HG02885 (cell line): ENCODE measurements at regions not wholly inside any gene's neighbourhood (a gene's known extent, or its start where the extent isn't known, plus 50 kb on each side); places are given as distances from the start of the nearest gene placed in this dataset.

Experiments used
- ATAC-seq: cut with Tn5 transposase; IDR thresholded peaks from one replicate; pipeline ENCODE4 v1.9.1; 2021; ENCODE audit warnings: mild to moderate bottlenecking; ENCODE audit not compliant: unreplicated experiment, poor library complexity

DNA sequence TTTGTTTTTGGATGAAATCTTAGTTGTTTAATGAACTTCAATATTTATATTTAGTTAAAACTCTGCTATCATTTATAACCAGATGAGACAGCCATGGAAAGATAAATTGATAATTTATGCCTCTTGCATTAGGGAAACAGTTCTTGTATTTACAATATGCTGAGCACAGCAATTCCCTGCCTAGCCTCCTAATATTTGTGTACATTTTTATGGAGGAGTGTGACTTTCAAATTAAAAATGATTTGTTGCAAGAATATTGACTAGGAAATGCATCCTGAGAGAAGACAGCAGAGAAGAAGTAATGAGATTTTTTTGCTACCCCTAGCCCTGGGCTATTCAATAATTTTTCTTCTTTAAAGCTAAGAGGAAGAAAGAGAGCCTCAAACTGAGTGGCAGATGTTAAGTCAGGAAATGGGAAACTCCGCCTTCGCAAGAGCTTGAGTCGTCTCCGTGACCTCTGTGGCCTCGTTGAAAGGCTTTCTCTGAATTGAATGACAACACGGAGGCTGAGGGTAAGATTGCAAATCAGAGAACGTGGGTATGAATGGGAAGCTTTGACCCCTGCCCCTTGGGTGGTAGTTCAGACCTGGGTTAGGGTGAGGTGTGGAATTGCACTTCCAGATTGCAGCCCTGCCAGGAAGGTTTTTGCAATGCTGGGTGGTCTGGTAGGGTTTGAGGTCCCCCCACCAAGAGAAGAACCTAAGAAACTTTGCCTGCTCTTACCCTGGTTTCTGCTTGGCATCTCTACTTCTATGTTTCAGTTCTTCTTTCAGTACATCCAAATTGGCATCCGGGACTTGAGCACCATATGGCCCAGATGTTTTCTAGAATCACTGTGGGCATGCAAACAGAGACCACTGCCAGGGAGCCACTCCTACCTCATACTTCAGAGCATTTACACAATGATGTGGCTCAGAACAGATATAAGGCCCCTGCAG lies 210.3 kb upstream of the RBMS1 start:
- ATAC-seq: peak; percentile 78

DNA sequence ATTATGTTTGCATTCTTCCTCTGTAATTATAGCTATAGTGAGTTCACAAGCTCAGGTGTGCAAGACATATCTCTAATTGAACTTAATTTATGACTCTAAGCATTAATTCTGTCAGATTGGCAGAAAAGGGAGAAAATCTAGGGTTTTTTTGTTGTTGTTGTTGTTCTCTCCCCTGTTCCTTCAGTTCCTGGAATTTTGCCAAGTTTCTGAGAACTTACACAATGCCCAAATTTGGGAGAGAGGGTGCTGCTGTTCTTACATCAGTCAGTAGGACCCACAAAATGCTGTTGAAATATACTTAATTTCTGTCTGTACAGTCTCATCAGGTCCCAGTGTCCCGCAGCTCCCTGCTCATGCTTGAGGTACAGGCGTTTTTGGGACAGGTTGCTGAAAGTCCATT lies 221.8 kb upstream of the RBMS1 start:
- no peak for ATAC-seq

DNA sequence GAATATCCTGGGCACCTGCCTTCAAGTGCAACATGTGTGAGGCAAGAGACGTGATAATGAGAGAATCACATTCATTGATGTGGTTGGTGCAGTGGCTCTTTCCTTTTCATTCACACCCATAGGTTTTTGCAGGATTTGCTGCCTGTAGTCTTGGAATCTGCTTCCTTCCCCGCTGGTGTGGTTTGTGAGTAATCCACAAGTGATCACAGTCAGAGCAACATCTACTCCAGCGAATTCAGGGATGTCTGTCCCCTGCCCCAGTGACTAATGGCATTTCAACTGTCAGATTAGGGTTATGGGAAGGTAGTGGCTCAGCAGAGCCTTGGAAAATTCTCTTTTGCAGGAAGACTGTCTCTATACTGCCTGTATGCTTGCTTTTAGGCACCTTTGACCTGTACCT lies 225.5 kb upstream of the RBMS1 start:
- ATAC-seq: no peak

DNA sequence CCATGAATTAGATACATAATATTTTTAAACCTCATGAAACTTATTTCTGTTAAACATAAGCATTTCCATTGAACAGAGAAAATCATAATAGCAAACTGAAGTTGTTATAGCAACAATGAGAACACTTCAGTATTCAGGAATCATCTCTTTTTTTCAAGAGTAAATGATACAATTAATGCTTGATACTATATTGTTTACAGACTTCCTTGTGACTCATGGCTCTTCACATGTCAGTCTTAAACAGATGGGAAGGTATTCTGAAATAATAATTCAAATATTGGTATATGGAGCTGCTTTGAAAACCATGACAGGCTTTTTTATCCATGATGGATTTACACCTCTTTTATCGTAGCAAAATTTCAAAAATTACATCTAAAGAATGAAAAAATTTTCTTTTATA lies 226.5 kb upstream of the RBMS1 start:
- ATAC-seq: no peak

DNA sequence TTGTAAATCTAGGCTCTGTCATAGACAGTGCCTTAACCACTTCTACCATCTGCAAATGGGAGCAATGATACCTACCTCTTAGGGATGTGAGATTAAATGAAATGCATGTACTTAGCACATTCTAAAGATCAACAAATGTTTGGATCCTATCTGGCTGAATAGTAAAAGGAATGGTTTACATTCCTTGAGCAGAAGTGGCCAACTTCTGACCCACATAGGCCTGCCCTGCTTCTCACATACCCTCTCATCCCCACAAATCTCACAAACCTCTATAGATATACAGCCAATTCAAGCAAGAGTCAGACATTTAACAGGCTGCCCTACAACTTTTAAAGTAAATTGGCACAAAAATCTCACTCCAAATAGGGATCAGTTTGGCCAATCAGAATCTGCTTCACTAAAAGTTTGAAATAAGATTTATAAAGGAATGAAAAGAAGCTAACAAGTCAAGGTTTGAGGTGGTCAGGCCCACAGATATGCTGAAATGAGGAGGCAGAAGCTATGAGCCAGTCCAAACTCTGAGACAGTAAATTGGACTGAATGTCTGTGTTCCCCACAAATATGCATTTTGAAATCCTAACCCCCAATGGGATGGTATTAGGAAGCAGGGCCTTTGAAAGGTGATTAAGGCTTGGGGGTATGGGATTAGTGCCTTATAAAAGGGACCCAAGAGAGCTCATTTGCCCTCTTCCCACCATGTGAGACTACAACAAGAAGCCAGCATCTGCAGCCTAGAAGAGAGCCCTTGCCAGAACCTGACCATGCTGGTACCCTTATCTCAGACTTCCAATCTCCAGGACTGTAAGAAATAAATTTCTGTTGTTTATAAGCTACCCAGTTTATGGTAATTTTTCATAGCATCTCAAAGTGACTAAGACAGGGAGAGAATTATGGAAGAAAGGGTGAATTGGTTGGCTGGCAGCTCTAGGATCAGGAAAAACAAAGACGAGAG lies 227.8 kb upstream of the RBMS1 start:
- ATAC-seq: no peak

DNA sequence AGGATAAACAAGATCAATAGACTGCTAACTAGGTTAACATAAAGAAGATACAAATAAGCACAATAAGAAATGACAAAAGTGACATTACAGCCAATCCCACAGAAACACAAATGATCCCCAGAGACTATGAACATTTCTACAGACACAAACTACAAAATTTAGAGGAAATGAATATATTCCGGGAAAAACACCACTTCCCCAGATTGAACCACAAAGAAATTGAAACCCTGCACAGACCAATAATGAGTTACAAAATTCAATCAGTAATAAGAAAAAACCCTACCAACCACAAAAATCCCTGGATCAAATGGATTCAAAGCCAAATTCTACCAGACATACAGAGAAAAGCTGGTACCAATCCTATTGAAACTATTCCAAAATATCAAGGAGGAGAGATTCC lies 232.4 kb upstream of the RBMS1 start:
- ATAC-seq: no peak

DNA sequence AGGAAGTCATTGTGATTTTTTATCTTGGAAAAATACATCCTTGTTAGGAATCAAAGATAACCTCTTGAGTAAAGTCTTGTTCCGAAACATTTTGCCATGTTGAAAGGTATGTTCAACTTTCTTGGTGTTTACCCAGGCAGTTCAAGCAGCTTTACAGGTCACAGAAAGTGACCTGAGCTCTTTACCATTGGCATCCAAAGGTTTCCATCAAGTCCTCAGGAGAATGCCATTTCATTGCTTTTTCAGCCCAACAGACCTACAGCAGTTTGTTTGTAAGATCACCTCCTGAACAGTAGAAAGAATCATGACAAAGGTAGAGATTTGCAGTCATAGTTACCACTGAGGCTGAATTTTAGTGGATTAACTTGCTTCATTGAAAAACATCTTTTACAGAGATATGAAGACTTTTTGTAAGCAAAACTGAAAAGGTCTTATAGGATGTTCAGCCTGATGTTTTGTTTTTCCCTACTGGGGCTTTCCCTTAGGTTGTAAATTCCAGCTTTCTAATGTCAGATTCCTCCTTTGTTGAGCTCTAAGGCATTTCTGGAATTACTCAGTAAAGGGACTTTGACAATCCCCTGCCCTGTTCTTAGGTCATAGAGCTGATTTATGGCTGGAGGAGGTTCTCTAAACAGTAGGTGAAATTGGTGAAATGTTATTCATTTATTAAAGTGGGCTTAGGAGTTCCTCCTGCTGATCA lies 236.8 kb upstream of the RBMS1 start:
- no peak for ATAC-seq

DNA sequence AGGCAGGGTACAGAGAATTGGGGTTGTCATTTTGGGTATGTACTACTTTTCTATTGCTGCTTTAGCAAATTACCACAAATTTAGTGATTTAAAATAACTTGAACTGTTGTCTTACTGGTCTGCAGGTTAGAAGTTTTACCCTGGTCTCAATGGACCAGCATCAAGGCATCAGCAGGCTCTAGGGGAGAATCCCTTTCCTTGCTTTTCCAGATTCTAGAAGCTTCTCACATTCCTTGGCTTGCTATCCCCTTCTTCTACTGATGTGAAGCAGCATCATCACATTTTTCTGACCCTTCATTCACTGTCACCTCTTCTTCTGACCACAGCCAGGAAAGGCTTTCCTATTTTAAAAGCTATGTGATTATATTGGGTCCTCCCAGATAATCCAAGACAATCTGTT lies 237.8 kb upstream of the RBMS1 start:
- no peak for ATAC-seq

DNA sequence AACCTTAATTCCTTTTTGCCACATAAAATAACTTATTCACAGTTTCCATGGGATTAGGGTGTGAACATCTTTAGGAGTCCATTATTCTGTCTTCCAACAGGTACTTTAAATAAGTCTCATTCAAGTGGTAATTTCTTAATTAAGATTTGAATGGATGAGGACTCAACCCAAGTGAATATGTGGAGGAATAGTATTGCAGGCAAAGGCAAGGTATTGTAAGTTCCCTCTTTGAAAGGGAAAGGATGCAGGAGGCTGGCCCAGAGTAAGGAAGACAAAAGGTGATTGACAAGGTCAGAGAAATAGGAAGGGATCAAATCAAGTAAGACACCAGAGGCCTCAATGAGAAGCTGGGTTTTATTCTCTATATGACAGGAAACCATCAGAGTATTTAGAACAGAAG lies 238.2 kb upstream of the RBMS1 start:
- ATAC-seq: no peak

DNA sequence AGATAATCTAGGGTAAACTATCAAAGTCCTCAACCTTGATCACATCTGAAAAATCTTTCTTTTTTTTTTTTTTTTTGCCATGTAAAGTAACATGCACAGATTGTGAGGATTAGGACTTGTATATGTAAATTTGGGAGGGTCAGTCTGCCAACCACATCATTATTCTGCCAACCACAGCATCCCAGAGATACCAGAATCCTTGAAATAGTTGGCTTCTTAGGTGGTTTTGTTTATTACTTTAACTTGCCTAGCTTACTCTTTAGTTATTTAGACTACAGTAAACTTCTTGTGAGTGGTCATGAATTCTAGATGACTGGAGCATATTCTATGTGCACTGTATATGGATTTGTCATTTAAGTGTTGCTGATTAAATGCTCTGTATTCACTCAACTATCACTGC lies 242.1 kb upstream of the RBMS1 start:
- no peak for ATAC-seq

DNA sequence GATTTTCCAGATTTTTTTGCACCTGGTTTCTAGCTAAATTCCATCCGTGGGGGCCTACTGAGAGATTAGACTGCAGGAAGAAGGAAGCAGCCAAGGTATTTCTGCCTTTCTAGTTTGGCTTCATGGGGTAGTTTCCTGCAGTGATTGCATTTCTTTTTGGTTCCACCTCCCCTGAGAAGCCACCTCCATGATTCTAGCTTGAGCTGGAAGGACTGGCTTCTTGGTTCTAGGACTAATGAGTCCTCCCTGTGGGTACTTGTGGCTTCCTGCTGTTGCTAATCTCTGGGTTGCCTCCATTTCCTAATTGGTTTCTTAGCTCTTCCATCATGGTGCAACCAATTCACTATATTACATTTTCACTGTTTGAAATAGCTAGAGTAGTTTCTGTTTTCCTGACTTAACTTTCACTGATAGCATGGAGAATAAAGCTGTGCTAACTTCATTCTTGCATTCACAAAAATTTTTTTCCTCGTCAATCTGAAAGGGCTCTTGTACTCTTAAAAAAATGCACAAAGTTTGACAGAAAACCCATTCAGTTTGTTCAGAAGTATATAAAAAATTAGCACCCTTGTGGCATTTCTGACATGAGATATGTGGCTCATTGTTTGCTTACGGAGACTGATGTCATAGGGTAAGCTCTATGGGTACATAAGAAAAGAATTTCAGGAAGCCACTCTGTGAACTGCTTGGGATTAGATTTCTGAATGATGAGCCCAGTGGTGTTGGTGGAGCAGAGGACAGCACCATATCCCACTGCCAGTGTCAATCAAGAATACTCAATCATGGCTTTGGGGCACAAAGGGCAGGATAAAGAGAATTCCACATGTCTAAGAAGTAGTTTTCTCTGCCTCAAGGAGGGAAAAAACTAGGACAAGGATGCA lies 242.8 kb upstream of the RBMS1 start:
- no peak for ATAC-seq

DNA sequence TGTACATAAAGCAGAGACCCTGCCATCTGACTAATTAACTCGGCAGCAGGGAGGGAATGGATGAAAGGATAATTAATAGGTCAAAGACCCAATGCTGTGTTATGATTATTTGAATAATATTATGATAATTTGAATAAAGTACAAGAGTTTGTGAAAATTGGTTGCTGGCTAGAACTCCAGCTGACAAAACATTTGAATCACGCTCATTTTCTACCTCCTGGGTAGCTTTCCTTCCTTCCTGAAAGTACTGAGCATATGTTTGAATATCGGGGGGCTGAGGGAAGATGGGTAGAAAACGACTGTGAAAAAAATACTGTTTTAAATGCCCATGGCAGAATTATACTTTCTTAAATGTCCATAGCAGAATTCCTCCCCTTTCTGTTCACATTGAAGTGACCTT lies 243.6 kb upstream of the RBMS1 start:
- ATAC-seq: no peak

DNA sequence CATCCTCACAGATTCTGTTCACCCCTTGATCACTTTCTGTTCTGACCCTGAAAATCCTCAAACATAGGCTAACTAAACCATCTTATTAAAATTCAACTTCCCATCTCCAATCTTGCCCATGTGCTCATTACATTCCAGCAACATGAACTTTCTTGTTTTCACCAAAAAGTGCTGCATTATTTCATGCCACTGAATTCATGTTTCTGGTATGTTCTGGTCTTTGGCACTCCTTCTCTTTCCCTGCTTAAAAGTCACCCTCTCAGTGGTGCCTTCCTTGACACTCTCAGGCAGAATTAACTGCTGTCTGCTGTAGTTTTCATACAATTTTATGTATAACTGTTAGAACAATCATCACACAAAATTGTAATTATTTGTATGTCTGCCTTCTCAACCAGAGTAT lies 247.7 kb upstream of the RBMS1 start:
- no peak for ATAC-seq

DNA sequence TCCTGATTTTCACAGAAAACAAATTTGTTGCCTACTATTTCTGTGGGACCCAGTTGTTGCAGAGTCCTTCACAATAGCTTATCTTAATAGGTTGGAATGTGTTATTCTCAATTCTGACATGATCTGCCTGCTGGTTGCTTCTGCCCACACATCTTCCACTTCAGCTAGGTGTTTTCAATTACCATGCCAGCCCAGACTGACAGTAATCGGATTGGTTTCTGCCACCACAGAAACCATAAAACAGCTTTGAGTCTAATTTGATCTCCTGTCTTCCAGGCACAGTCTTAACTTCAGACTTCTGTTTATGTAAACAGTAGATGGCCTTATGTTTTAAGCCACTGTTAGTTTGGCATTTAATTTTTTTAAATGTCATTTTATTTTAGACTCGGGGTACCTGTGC lies 248.2 kb upstream of the RBMS1 start:
- ATAC-seq: no peak

DNA sequence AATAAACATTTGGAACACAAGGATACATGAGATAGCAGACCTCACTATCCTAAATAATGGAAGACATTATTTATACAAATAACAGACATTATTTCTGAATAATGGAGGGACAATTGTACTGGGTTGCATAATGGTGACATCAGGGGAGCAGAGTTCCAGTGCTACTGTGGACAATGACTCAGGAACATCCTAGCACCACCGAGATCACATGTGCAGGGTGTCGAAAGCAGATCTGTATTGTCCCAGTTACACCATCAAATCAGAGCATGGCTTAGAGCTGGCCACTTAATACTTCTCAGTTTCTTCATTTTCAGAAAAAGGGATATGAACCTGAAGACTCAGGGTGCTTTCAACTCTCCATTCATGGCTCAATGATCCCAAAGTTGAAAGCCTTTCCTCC lies 249.1 kb upstream of the RBMS1 start:
- no peak for ATAC-seq

DNA sequence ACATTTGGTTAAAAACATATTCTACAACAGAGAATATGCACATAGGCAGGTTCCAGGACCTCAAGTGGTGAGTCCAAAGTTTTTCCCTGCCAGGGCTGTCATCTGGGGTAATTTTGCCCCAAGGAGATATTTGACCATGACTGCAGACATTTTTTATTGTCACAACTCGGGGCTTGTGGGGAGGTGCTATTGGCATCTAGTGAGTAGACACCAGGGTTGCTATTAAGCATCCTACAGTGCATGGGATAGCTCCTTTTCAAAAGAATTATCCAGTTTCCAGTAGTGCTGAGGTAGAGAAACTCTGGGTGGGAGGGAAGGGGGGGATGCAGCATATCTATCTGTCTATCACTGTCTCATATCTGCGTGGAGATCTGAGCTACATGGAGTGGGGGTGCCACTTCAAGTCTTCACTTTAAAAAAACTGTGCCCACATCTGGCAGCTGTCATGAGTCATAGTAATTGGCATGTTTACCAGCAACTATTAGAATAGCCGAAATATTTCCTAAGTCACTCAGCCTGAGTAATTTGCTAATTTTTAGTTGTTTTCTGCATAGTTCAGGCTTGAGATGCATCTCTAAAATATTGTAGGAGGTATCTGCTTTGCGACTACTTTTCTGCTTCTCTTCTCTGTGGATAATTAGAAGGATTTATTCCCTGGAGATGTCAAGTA lies 254.0 kb upstream of the RBMS1 start:
- no peak for ATAC-seq

DNA sequence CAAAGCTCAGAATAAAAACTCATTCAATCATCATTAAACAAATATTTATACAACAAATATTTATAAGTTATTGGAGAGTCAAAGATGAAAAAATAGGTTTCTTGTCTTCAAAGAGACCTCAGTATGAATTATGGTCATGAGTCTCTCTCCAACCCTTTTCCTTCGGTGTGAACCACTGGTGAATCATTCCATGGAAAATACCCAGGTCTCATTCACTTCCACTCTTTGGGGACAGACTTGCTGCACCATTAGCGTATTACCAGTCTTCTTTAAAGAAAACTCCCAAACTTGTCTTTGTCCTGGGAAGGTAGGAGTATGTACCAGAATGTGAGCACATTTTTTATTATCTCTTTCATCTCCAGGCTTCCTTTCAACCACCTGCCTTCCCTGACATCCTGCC lies 257.4 kb upstream of the RBMS1 start:
- ATAC-seq: no peak

DNA sequence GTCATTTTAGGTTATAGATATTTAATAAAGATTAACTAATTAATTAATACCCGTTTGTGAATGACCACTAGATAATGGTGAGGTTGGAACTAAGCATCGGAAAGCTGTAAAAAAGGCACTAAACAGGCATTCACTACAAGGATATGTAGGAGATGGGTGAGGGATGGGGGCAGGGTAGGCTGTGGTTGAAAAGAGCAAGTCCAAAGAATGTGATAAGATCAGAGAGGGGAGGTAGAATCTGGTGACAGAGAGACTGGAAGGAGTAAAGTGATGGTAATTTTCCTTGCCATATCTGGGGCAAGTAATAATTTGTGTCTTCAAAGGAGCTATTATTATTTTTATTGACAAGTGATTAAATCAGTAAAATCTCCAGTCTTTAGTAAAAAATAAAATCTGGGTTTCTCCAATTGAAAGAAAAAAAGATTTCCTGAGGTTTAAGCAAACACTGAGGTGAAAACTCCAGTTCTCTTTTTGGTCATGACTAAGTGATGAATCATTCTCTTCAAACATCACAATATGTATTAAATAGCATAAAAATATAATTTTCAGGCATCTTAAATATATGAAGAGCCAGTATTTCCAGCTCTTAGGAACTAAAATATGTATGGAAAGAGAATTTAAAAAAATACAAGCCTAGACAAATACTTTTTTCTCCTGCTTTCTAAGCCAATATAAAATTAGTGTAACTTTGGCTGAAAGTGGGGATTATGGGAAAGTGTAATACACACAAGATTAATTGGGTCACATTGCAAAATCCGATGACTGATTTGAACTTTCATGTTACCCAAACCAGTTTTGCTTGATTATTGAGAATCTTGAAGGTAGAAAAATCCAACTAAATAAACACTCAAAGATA lies 259.1 kb upstream of the RBMS1 start:
- no peak for ATAC-seq
